ENCODE measurements at regions not wholly inside any gene's neighbourhood (a gene's known extent, or its start where the extent isn't known, plus 50 kb on each side); places are given as distances from the start of the nearest gene placed in this dataset.

DNA sequence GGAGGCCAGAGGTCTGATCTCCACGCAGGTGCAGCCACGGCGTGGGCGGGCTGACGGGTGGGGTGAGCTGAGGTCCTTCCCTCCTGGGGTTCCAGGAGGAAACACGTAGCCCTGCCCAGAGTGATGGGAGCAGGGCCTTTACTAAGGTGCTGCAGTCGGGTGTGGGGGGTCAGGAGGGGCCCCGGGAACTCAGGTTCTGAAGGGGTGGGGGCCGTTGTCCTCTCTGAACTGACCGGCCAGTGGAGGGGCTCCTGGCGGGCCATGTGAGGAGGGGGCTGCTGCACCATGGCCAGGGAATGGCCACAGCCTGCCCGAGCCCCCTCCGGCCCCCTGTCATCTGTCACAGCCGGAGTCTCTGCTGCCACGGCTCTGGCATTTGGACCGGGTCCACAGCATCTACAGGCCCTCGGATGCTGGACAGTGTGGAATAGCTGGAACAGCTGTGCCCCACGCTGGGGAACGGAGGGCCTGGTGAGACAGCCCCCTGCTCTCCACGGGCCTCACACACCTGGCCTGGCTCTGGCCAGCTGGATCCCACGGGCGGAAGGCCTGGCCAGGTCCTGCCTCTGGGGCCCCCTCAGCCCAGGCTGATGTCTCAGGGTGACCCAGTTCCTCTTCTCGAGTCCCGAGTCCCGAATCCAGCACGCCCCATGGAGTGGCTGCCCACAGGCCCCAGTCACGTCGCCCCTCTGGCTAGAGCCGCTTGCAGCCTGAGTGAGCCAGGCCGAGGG, 145.6 kb upstream of the GPC1 start:
- Histone ChIP-seq H3K9me2 (replicated peaks; ENCODE audit: insufficient read depth) (no peaks in the 10 kb centered on the region), H3K4me2 (no peak overlapping the region), H3K79me2 (no peaks in the 10 kb centered on the region), H3K4me1 (ENCODE audit: insufficient read depth) (no peaks in the 10 kb centered on the region), H3K27me3 (no peaks in the 10 kb centered on the region), H3K9me3 (ENCODE audit: low read depth) (no peaks in the 10 kb centered on the region), H3K27ac (no peak overlapping the region), H3K4me3 (no peak overlapping the region), H2AFZ (no peak overlapping the region), H3K36me3 (replicated peaks; ENCODE audit: insufficient read depth, low read depth) (no peaks in the 10 kb centered on the region), H4K20me1 (ENCODE audit: insufficient read depth, poor library complexity, severe bottlenecking) (no peaks in the 10 kb centered on the region)
- no peak for TF ChIP-seq EZH2phosphoT487 (IDR thresholded peaks at IDR 0.05; ENCODE audit: low read depth, severe bottlenecking, unreplicated experiment)
- TF ChIP-seq EZH2 (IDR thresholded peaks at IDR 0.05; ENCODE audit: borderline replicate concordance): no peak
- TF ChIP-seq, protein P1, sequence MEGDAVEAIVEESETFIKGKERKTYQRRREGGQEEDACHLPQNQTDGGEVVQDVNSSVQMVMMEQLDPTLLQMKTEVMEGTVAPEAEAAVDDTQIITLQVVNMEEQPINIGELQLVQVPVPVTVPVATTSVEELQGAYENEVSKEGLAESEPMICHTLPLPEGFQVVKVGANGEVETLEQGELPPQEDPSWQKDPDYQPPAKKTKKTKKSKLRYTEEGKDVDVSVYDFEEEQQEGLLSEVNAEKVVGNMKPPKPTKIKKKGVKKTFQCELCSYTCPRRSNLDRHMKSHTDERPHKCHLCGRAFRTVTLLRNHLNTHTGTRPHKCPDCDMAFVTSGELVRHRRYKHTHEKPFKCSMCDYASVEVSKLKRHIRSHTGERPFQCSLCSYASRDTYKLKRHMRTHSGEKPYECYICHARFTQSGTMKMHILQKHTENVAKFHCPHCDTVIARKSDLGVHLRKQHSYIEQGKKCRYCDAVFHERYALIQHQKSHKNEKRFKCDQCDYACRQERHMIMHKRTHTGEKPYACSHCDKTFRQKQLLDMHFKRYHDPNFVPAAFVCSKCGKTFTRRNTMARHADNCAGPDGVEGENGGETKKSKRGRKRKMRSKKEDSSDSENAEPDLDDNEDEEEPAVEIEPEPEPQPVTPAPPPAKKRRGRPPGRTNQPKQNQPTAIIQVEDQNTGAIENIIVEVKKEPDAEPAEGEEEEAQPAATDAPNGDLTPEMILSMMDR (IDR thresholded peaks at IDR 0.05; ENCODE audit: poor library complexity): no peak
- WGBS (ENCODE audit: low lambda C conversion rate, missing lambda C conversion rate): 91% methylated on average over 27 of the region's 30 CpGs
- DNase-seq (ENCODE audit: low spot score): no peak

DNA sequence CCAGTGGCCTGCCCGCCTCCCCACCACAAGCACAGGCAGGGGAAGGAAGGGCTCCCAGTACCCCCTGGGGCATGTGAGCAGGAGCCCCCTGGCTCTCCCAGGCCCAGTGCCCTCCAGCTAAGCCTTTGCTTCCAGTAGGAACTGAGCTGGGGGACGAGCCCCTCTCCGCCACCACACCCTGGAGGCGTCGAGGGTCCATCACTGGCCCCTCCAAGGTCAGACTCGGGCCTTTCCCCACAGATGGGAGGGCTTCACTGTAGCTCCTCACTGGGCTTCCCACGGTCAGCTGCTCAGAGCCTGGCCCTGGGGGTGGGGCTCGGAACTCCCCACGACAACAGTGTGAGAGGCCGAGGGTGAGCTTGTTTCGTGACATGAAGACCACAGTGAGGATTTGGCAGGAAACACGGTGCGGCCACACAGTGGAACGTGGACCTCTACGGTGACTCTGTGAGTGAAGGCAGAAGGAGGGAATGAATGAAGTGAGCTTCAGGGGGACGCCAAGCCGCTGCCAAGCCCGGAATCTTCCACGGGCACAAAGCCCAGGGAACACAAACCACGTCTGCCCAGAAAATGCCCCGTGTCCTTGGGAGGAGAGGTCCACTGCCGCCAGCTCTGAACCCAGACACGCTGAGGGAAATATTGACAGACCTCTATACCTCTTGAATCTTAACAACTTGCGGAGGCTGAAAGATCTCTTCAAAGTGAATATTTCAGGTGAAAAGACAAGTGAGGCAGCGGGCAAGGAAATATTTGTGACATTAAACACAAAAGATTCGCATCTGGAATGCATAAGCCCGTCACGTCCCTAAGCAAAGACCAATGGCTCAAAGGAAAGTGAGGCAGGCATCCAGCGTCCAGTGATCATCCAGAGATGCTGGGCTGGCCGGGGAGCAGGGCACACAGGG, 144.8 kb upstream of the GPC1 start:
- no peak for DNase-seq (ENCODE audit: low spot score)
- Histone ChIP-seq H3K9me3 (ENCODE audit: low read depth) (no peaks in the 10 kb centered on the region), H3K27ac (no peak overlapping the region), H2AFZ (no peak overlapping the region), H3K4me1 (ENCODE audit: insufficient read depth) (no peaks in the 10 kb centered on the region), H3K36me3 (replicated peaks; ENCODE audit: insufficient read depth, low read depth) (no peaks in the 10 kb centered on the region), H4K20me1 (ENCODE audit: insufficient read depth, poor library complexity, severe bottlenecking) (no peaks in the 10 kb centered on the region), H3K4me2 (no peak overlapping the region), H3K9me2 (replicated peaks; ENCODE audit: insufficient read depth) (no peaks in the 10 kb centered on the region), H3K27me3 (no peaks in the 10 kb centered on the region), H3K4me3 (no peak overlapping the region), H3K79me2 (no peaks in the 10 kb centered on the region)
- WGBS (ENCODE audit: low lambda C conversion rate, missing lambda C conversion rate): 91% methylated on average over 30 of the region's 30 CpGs
- TF ChIP-seq, protein P1 (IDR thresholded peaks at IDR 0.05; ENCODE audit: poor library complexity): no peak
- TF ChIP-seq EZH2 (IDR thresholded peaks at IDR 0.05; ENCODE audit: borderline replicate concordance): no peak
- TF ChIP-seq EZH2phosphoT487 (IDR thresholded peaks at IDR 0.05; ENCODE audit: low read depth, severe bottlenecking, unreplicated experiment): no peak

DNA sequence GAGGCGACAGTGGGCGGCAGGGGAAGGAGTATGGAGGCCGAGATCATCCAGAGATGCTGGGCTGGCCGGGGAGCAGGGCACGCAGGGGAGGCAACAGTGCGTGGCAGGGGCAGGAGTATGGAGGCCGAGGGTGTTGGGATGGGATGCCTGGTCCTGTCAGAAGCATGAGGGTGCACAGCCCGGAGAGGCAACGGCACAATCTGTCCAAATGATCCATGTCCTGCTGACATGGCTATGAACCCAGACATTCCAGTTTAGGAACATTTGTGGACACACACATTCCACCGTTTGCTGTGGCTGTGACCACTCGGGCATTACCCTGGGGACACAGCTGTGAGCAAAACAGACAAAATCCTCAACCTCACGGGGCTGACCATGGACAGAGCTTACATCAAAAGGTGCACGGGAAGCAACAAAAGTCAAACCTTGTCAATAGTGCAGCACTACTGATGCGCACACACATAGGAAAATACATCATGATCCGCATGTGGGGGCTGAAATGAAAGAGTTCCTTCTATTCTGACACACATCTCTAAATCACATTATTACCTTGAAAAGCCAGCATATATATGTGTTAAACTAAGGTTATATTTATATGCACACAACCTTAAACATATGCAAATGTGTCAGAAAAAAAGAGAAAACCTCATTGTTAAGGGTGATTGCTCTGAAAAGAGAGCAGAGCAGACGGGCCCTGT, 144.0 kb upstream of the GPC1 start:
- H3K4me1 ChIP-seq (ENCODE audit: insufficient read depth): no peaks in the 10 kb centered on the region
- H3K9me3 ChIP-seq (ENCODE audit: low read depth): no peaks in the 10 kb centered on the region
- H3K4me3 ChIP-seq: no peak overlapping the region
- no peak overlapping the region for H3K4me2 ChIP-seq
- no peak overlapping the region for H2AFZ ChIP-seq
- no peaks in the 10 kb centered on the region for H3K79me2 ChIP-seq
- TF ChIP-seq EZH2phosphoT487 (IDR thresholded peaks at IDR 0.05; ENCODE audit: low read depth, severe bottlenecking, unreplicated experiment): no peak
- TF ChIP-seq, protein P1 (IDR thresholded peaks at IDR 0.05; ENCODE audit: poor library complexity): no peak
- no peak for TF ChIP-seq EZH2 (IDR thresholded peaks at IDR 0.05; ENCODE audit: borderline replicate concordance)
- H3K9me2 ChIP-seq (replicated peaks; ENCODE audit: insufficient read depth): no peaks in the 10 kb centered on the region
- no peaks in the 10 kb centered on the region for H3K27me3 ChIP-seq
- no peaks in the 10 kb centered on the region for H3K36me3 ChIP-seq (replicated peaks; ENCODE audit: insufficient read depth, low read depth)
- no peak overlapping the region for H3K27ac ChIP-seq
- 88% methylated on average over 14 of the region's 16 CpGs for whole genome bisulfite sequencing (ENCODE audit: low lambda C conversion rate, missing lambda C conversion rate)
- H4K20me1 ChIP-seq (ENCODE audit: insufficient read depth, poor library complexity, severe bottlenecking): no peaks in the 10 kb centered on the region
- no peak for DNase-seq (ENCODE audit: low spot score)
